ENCODE measurements at regions not wholly inside any gene's neighbourhood (a gene's known extent, or its start where the extent isn't known, plus 50 kb on each side); places are given as distances from the start of the nearest gene placed in this dataset.
"Not testable (repeated sequence)": the region's sequence is repeated elsewhere in the genome, so short reads cannot be mapped to it uniquely, and the experiment has no call there.

GRCh38 chr7:68409851-68410250 lies 1188.4 kb upstream of the AUTS2 start:
- Mint-ChIP-seq H3K4me1 (ENCODE audit: low read depth) (no peaks in the 10 kb centered on the region), H3K36me3 (ENCODE audit: insufficient read depth in 2 of 2) (no peaks in the 10 kb centered on the region), H3K27ac (no peak overlapping the region), H3K9me3 (peaks cover 6 to 7% of the 10 kb centered on the region in 2 donors), H3K4me3 (no peak overlapping the region), H3K27me3 (ENCODE audit: low read depth) (no peaks in the 10 kb centered on the region)
- no peak for ATAC-seq (replicated peaks in 1 of 2)
- no peak for DNase-seq

- not testable (repeated sequence) for H3K4me3 Mint-ChIP-seq; DNase-seq; H3K4me1 Mint-ChIP-seq (ENCODE audit: low read depth); ATAC-seq (replicated peaks in 1 of 2); H3K27ac Mint-ChIP-seq; H3K27me3 Mint-ChIP-seq (ENCODE audit: low read depth); H3K9me3 Mint-ChIP-seq; H3K36me3 Mint-ChIP-seq (ENCODE audit: insufficient read depth in 2 of 2)
These were observed 1187.6 kb upstream of the AUTS2 start for GRCh38 chr7:68410693-68411092.

- no peaks in the 10 kb centered on the region for H3K4me1 Mint-ChIP-seq (ENCODE audit: low read depth)
- H3K9me3 Mint-ChIP-seq = peaks cover 6 to 9% of the 10 kb centered on the region in 2 donors
- no peak overlapping the region for H3K27ac Mint-ChIP-seq
- H3K36me3 Mint-ChIP-seq (ENCODE audit: insufficient read depth in 2 of 2) = no peaks in the 10 kb centered on the region
- H3K4me3 Mint-ChIP-seq = no peak overlapping the region
- H3K27me3 Mint-ChIP-seq (ENCODE audit: low read depth) = no peaks in the 10 kb centered on the region
- DNase-seq (no peak), ATAC-seq (replicated peaks in 1 of 2) (no peak)
These were observed 1186.5 kb upstream of the AUTS2 start for GRCh38 chr7:68411742-68412141.

GRCh38 chr7:68414631-68415425 lies 1183.4 kb upstream of the AUTS2 start:
- H3K27me3 Mint-ChIP-seq (ENCODE audit: low read depth) = no peaks in the 10 kb centered on the region
- DNase-seq (no peak), ATAC-seq (replicated peaks in 1 of 2) (no peak)
- peaks cover 9 to 11% of the 10 kb centered on the region in 2 donors for H3K9me3 Mint-ChIP-seq
- no peak overlapping the region for H3K27ac Mint-ChIP-seq
- H3K4me1 Mint-ChIP-seq (ENCODE audit: low read depth) = no peaks in the 10 kb centered on the region
- H3K36me3 Mint-ChIP-seq (ENCODE audit: insufficient read depth in 2 of 2) = peaks cover 0 to 2% of the 10 kb centered on the region in 2 donors
- H3K4me3 Mint-ChIP-seq = no peak overlapping the region

GRCh38 chr7:68417002-68417401 lies 1181.3 kb upstream of the AUTS2 start:
- Mint-ChIP-seq H3K27me3 (ENCODE audit: low read depth) (no peaks in the 10 kb centered on the region), H3K9me3 (peaks cover 10 to 14% of the 10 kb centered on the region in 2 donors), H3K36me3 (ENCODE audit: insufficient read depth in 2 of 2) (peaks cover 2% of the 10 kb centered on the region in 2 donors), H3K4me1 (ENCODE audit: low read depth) (no peaks in the 10 kb centered on the region), H3K4me3 (no peak overlapping the region), H3K27ac (no peak overlapping the region)
- no peak for ATAC-seq (replicated peaks in 1 of 2)
- DNase-seq = no peak

GRCh38 chr7:68417659-68418058 lies 1180.6 kb upstream of the AUTS2 start:
- peaks cover 10 to 12% of the 10 kb centered on the region in 2 donors for H3K9me3 Mint-ChIP-seq
- peaks cover 2% of the 10 kb centered on the region in 2 donors for H3K36me3 Mint-ChIP-seq (ENCODE audit: insufficient read depth in 2 of 2)
- H3K27me3 Mint-ChIP-seq (ENCODE audit: low read depth) = no peaks in the 10 kb centered on the region
- no peak overlapping the region for H3K27ac Mint-ChIP-seq
- H3K4me3 Mint-ChIP-seq = no peak overlapping the region
- DNase-seq (no peak), ATAC-seq (replicated peaks in 1 of 2) (no peak)
- H3K4me1 Mint-ChIP-seq (ENCODE audit: low read depth) = no peaks in the 10 kb centered on the region

- no peak for ATAC-seq (replicated peaks in 1 of 2)
- H3K4me3 Mint-ChIP-seq = no peak overlapping the region
- H3K4me1 Mint-ChIP-seq (ENCODE audit: low read depth) = no peaks in the 10 kb centered on the region
- peaks cover 2% of the 10 kb centered on the region in 2 donors for H3K36me3 Mint-ChIP-seq (ENCODE audit: insufficient read depth in 2 of 2)
- H3K27ac Mint-ChIP-seq = no peak overlapping the region
- H3K27me3 Mint-ChIP-seq (ENCODE audit: low read depth) = no peaks in the 10 kb centered on the region
- H3K9me3 Mint-ChIP-seq = peaks cover 11 to 12% of the 10 kb centered on the region in 2 donors
- no peak for DNase-seq
These were observed 1177.7 kb upstream of the AUTS2 start for GRCh38 chr7:68420342-68421192.

GRCh38 chr7:68421712-68422111 lies 1176.6 kb upstream of the AUTS2 start:
- Mint-ChIP-seq H3K27ac (no peak overlapping the region), H3K27me3 (ENCODE audit: low read depth) (no peaks in the 10 kb centered on the region), H3K4me3 (no peak overlapping the region), H3K36me3 (ENCODE audit: insufficient read depth in 2 of 2) (peaks cover 2% of the 10 kb centered on the region in 2 donors), H3K4me1 (ENCODE audit: low read depth) (no peaks in the 10 kb centered on the region), H3K9me3 (peaks cover 12 to 13% of the 10 kb centered on the region in 2 donors)
- DNase-seq = no peak
- no peak for ATAC-seq (replicated peaks in 1 of 2)

- Mint-ChIP-seq H3K27me3 (ENCODE audit: low read depth) (no peaks in the 10 kb centered on the region), H3K36me3 (ENCODE audit: insufficient read depth in 2 of 2) (peaks cover 2% of the 10 kb centered on the region in 2 donors), H3K4me1 (ENCODE audit: low read depth) (no peaks in the 10 kb centered on the region), H3K4me3 (no peak overlapping the region), H3K9me3 (peaks cover 15 to 16% of the 10 kb centered on the region in 2 donors), H3K27ac (no peak overlapping the region)
- no peak for ATAC-seq (replicated peaks in 1 of 2)
- no peak for DNase-seq
These were observed 1176.0 kb upstream of the AUTS2 start for GRCh38 chr7:68422281-68422680.

- H3K4me1 Mint-ChIP-seq (ENCODE audit: low read depth) = no peaks in the 10 kb centered on the region
- H3K36me3 Mint-ChIP-seq (ENCODE audit: insufficient read depth in 2 of 2) = peaks cover 0 to 2% of the 10 kb centered on the region in 2 donors
- no peak overlapping the region for H3K27ac Mint-ChIP-seq
- DNase-seq = no peak
- peaks cover 11 to 13% of the 10 kb centered on the region in 2 donors for H3K9me3 Mint-ChIP-seq
- no peak overlapping the region for H3K4me3 Mint-ChIP-seq
- no peaks in the 10 kb centered on the region for H3K27me3 Mint-ChIP-seq (ENCODE audit: low read depth)
- ATAC-seq (replicated peaks in 1 of 2) = no peak
These were observed 1174.9 kb upstream of the AUTS2 start for GRCh38 chr7:68423356-68423755.

GRCh38 chr7:68424658-68425297 lies 1173.5 kb upstream of the AUTS2 start:
- ATAC-seq (replicated peaks in 1 of 2) (no peak), DNase-seq (no peak)
- Mint-ChIP-seq H3K36me3 (ENCODE audit: insufficient read depth in 2 of 2) (peaks cover 0 to 2% of the 10 kb centered on the region in 2 donors), H3K4me1 (ENCODE audit: low read depth) (no peaks in the 10 kb centered on the region), H3K9me3 (peaks cover 16 to 19% of the 10 kb centered on the region in 2 donors), H3K4me3 (no peak overlapping the region), H3K27ac (no peak overlapping the region), H3K27me3 (ENCODE audit: low read depth) (no peaks in the 10 kb centered on the region)

GRCh38 chr7:68425377-68425776 lies 1172.9 kb upstream of the AUTS2 start:
- Mint-ChIP-seq H3K27ac (no peak overlapping the region), H3K4me3 (no peak overlapping the region), H3K9me3 (peaks cover 16 to 17% of the 10 kb centered on the region in 2 donors), H3K4me1 (ENCODE audit: low read depth) (no peaks in the 10 kb centered on the region), H3K27me3 (ENCODE audit: low read depth) (no peaks in the 10 kb centered on the region), H3K36me3 (ENCODE audit: insufficient read depth in 2 of 2) (no peaks in the 10 kb centered on the region)
- DNase-seq (no peak), ATAC-seq (replicated peaks in 1 of 2) (no peak)

Data from activated T-cell treated with anti-CD3 and anti-CD28 coated beads, Interleukin-2, amount 50 U/mL, for 72 hours (primary cell).